GM18873 (cell line): ENCODE measurements at regions not wholly inside any gene's neighbourhood (a gene's known extent, or its start where the extent isn't known, plus 50 kb on each side); places are given as distances from the start of the nearest gene placed in this dataset.

Source experiments
- ATAC-seq: cut with Tn5 transposase; IDR thresholded peaks from one replicate; pipeline ENCODE4 v1.9.1; 2021; ENCODE audit warnings: mild to moderate bottlenecking, moderate library complexity, moderate number of reproducible peaks; ENCODE audit not compliant: unreplicated experiment, low FRiP score

DNA sequence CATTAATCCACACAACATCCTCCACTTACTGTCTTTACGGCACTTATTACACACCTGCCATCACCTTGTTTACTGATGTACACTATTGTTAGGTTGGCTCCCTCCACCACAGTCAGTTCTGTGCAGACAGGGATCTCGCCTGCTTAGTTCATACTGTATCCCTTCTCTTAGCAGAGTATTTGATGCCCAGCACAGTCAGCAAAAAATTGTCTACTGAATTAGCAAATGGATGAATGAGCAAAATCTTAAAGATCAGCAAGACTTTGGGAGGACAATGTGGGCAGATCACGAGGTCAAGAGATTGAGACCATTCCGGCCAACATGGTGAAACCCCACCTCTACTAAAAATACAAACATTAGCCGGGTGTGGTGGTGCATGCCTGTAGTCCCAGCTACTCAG is 109.8 kb upstream of the ATXN1 start:
- no peak for ATAC-seq

DNA sequence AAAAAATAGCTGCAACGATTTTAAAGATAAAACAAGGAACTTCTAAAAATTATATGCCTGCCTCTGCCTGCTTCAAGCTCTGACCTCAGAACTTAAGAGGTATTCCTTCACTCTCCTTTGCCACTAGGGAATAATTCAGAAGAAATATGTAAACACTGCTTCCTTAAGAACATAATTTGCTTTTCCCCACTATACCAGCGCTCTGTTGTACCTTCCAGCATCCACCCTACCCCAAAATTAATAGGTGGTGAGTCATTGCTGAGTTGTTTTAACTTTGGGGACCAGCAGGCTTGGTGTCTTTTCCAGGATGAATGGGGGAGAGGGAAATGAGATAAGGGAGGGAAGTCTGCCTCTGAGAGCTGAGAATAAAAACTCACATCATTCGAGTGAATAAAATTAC is 107.7 kb upstream of the ATXN1 start:
- no peak for ATAC-seq

DNA sequence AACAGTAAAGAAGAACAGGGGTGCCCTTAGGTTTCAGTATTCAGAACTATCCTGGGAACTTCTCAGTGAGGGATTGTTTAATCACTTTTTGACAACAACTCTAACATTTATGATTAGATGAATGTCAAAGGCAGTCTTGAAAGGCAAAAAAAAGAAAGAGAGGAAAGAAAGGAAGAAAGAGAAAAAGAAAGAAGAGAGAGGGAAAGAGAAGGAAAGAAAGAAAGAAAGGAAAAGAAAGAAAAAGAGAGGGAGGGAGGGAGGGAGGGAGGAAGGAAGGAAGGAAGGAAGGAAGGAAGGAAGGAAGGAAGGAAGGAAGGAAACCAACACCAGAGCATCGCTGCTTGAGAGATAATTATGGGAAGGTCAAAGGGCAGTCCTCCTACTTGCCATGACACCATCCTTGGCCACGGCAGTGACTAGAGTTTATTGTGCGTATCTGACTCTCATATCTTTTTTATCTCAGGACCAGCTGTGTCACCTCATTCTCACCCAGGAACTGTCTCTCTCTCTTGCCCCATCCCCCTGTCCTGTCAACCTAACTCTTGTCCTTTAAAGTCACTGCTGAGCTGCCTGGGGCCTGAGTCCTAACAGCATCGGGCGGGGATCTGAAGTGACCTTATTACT is 96.8 kb upstream of the ATXN1 start:
- ATAC-seq, result no peak

DNA sequence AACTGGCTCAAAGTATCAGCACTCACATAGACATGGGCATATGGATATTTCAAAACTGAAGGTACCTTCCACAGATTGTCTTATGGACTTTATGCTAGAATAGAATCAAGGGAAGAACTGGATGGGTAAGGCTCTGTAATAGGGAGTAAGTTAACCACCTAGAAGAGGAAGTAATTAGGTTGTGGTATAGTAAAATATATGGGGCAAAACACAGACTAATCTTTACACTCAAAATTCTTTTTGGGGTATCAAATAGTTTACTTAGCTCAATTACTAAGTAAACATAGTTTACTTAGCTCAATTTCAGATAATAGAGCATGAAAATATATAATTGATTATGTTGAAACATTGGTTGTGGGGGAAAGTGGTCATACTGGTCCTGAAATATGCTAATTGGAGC is 94.2 kb upstream of the ATXN1 start:
- ATAC-seq, result peak; percentile 20

DNA sequence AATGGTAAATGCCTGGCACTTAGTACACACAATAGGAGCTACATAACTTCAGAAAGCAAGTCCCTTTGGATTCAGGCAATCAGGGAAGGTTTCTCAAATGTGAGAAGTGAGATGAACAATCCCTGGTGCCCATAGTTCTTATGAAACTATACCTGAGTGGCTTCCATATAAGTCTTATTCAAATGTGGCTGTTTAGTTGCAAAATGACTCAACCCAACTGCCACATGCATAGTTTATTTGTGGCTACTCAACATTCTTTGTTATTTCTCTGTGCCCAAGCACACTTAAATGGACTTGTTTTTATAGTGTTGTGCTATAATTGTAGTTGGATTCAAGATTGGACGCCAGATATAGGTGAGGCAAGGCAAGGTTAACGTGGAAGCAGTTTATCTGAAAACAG is 93.7 kb upstream of the ATXN1 start:
- peak; percentile 65 for ATAC-seq

DNA sequence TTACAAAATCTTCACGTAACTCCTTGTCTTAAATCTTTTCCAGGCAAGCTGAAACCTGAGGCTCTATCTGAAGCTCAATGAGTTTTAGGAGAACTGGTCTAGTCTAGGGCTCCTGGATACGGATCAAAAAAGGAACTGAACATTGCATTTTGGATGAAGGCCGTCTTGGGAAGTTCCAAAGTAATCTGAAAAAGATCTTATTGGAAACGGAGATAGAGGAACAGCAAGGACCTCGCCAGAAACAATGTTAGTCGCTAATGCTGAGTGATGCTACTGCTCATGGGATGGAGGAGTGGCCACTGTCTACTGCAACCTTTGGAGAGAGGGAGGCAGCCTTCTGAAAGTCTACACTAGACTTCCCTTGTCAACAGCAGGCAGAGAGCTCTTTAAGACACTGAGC is 91.4 kb upstream of the ATXN1 start:
- ATAC-seq, result no peak

DNA sequence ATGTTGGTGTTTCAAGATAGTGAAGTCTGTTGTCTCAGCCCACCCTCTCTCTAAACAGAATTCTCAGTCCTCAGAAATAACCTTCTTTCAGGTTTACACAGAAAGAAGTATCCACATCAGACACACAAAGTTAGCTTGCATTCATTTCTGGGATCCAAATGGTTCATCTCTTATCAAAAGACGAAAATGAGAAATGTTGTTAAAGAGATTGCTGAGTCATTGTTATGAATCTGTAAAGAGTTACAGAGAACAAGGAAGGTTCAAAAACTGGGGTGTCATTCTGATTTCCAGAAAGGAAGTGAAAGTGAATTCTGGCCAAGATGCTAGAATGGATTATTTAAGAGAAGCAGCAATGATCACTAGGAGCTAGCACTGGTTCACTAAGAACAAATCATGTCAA is 90.5 kb upstream of the ATXN1 start:
- ATAC-seq, result no peak

DNA sequence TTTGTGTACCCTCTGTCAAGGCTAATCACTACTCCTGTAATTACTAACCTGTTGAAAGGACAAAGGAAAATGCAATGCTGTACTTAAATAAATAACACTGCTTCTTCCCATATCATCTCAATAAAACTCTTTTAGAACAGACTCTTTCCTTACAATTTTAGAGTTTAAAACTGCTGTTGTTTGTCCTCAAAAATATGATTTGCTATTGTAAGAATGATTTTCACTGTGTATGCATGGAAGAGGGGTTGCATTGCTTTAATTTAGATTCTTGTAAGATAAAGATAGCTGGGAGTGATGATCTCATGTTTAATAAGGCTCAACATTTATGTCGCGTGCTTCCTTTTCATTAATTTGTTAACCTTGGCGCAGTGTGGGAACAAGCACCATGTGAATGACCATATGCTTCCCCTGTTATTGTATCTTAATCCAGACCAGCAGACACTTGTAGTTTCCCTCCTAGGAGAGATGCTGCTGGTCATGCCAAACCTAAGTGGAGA is 89.8 kb upstream of the ATXN1 start:
- no peak for ATAC-seq

DNA sequence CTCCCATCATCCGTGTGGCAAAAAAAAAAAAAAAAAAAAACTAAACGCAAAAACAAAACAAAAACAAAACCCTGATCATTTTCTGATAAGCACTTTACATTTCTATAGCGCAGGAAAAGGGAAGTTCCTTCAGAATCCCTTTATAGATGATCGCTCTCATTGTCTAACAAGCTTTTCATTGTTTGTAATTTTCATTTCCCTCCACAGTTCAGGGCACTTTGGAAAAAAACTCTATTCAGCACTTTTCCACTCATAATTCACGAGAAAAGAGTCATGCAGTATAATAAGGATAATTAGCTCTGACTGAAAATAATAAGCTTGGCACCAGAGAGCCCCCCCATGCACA is 89.4 kb upstream of the ATXN1 start:
- ATAC-seq, result no peak

DNA sequence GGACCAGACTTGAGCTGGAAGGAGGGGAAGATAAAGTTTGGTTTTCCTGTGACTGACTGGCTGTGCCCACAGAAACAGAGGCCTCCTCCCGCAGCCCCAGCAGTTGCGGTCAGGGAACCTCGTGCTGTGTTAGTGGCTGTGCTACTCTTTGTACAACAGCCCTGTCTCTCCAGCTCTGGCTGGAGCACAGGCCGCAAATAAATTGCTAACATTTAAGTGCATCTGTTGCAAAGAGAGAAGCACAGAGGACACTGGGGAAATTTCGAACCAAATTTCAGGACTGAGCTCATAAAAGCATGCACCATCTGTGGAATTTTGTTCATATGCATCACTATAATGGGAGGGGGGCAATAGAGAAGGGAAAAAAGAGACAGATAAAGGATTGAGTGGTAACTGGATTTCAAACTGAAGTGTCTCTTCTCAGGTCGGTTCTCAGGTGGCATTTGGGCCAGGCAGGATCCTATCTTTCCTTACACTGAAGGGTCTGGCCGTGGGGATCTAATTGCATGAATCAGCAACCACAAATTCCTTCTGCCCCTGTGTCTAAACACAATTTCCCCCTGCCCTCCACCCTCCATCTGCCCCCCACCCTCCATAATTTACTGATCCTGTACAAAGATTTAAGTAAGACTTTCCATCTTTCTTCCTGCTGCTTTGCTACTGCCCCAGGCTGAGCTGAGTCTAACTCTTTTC is 88.9 kb upstream of the ATXN1 start:
- no peak for ATAC-seq

DNA sequence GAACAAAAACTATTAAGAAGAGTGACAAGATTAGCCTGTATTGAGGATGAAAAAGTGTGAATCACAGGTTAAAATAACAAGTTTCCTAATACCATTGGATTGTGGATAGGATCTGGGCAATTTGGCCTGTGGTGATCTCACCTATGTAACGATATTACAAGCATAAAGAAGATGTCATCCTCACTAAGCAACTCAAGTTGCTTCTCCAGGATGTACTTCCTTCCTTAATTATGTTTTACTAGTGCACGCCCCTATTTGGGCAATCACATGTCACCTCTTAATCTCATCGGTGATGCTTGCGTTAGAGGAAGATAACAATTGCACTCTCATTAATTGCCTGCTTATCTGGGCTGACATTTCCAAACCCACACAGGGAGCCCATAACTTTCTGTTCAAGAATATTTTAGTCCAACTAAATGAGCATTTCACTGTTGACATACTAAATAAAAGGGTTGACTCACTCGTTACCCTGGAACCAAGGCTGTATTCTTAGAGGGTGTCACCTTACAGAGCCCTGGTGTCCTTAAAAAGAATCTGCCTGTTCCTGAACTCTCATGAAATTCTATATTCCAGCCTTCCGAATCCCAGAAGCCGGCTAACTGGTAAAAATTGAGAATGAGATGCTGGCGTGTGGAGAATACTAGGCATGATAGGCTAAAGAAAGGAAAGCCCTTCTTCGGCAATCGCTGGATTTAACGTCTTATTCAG is 88.2 kb upstream of the ATXN1 start:
- no peak for ATAC-seq

DNA sequence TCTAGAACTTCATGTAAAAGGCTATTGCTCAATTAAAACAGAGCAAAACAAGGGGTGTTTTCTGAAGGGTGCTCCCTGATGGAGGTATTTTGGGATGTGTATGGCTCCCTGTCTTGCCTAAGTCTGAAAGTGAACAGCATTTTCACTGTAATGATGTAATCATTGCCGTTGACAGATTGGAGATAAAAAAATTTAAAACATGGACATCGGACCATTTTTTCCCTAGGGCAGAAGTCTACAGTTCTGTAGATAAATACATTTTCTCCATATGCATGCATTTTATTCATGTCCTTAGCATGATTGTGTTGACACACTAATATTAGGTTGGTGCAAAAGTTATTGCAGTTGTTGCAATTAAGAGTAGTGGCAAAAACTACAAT is 85.1 kb upstream of the ATXN1 start:
- no peak for ATAC-seq

DNA sequence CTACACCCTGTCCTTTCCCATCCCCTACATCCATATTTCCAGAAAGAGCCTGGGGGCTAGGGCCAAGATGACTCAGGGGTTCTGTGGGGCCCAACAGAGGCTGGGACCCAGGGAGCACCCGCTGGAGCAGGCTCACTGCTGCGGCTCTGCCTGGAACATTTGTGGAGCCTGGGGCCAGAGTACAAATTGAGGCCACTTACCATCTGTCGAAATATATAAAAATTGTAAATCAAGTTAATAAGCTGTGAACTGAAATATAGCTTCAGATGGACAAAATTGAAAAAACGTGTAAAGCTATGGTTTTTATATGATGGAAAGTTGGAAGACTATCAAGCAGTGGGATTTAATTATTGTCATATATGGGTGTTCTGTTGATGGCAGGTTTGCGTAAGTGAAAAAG is 82.9 kb upstream of the ATXN1 start:
- no peak for ATAC-seq

DNA sequence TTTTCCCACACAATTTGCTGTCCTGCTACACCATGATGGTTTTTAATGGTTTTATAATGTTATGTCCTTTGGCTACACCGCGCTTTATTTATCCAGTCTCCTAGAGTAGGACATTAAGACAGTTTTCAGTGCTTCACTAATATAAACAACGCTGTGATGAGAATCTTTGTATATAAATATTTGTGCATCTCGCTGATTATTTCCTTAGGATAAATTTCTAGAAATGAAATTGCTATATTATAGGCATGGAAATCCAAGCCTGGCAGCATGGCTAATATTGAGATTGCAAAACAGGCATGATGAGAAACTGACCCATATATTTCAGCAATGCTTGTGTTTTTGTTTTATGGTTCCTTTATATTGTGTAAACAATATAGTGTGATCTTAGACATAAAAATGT is 81.4 kb upstream of the ATXN1 start:
- ATAC-seq, result no peak

DNA sequence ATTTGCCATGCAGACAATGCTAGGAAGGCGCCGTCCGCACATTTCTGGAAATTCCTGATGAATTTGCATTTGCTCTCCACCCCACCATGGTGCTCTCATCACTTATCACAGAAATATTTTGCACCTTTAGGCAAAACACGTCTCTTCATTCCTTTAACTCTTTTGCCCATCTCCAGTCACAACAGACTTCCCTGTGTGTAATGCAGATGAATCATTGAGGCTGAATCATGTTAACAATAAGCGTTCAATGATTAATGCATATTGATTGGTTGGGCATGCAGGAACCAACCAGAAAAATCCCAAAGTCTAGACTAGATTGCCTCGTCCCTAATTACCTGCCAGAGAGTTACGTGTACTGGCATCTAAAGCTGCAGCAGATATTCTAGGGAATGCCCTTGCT is 80.0 kb upstream of the ATXN1 start:
- ATAC-seq, result no peak

DNA sequence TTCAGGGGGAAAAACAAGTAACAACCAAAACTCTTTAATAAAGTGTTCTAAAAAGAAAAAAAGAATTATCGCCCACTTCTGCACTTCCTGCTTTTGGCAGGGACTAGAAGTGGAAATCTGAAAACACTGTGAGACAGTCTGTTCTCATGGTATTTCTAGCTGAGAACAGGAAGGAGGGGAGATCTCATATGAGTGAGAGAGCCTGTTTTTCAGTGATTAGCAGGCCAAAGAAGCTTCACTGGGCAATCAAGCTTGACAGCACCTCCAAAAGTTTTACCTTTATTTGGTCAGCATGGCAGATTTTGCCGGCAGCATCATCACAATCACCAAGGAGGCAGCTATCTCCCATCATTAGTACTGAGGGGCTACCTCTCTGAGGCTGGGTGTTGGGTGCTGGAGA is 79.5 kb upstream of the ATXN1 start:
- no peak for ATAC-seq

DNA sequence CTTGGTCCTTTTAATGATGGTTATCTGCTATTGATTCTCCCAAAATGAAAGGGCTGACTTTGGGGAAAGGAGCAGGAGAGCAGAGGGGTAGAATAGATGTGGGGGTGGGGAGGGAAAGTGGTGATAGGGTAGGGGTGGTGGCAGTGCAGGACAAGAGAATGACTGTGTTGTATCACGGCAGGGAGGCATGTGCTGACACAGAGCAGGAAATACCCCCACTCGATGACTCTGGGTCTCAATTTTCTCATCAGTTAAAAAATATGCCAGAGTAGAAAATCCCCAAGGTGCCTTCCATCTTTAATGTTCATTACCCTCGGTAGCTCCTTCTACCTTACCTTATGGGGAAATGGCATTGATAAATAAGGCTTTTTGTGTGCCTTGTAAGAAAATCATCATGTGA is 79.0 kb upstream of the ATXN1 start:
- no peak for ATAC-seq

DNA sequence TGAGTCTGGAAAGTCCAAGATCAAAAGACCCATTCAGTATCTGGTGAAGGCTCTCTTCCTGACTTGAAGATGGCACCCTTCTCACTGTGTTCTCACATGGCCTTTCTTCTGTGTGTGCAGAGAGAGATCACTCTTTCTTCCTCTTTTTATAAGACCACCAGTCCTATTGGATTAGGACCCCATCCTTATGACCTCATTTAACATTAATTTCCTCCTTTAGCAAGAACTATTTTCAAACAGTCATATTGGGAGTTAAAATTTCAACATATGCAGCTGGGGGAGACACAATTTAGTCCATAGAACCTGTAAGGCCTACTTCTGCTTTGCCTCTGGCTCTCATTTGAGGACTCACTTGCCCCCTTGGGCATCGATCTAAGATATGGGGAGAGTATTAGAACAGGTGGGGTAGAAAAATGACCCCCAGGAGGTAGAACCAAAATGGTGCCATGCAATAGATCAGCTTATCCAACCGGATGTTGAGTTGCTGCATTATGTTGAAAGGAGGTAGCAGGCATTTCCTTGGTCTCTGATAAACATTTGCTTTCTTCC is 78.4 kb upstream of the ATXN1 start:
- ATAC-seq, result no peak

DNA sequence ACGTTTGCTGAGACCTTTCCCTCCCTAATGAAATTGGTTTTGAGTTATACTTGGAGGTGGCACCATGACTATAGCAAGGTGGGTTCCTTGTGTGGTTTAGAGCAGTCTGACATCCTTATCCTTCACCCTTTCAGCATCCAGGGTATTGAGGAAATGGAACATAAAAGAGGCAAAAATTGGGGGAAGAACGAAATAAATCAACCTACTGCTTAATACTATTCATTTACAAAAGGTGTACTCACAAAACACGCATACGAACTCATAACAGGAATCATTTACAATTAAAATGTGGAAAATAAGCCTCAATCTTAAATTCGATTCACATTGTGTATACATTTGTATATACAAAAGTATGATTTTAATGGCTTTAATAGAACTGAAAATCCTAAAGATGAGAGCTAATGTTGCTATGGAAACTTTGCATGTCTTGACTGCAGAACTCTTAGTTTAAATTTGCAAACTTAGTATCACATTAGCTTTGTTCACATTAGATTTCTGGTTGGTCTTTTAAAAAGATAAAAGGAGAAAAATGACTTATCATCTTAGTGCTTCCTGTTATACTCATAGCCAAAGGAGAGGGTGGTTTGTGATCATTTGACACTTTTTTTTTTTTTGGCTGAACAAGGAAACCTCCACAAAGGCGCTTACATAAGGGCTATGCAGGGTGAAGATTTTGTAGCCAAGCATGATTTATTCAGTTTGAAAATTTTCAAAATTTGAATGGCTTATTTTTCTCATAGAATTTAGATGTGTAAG is 76.1 kb upstream of the ATXN1 start:
- no peak for ATAC-seq

DNA sequence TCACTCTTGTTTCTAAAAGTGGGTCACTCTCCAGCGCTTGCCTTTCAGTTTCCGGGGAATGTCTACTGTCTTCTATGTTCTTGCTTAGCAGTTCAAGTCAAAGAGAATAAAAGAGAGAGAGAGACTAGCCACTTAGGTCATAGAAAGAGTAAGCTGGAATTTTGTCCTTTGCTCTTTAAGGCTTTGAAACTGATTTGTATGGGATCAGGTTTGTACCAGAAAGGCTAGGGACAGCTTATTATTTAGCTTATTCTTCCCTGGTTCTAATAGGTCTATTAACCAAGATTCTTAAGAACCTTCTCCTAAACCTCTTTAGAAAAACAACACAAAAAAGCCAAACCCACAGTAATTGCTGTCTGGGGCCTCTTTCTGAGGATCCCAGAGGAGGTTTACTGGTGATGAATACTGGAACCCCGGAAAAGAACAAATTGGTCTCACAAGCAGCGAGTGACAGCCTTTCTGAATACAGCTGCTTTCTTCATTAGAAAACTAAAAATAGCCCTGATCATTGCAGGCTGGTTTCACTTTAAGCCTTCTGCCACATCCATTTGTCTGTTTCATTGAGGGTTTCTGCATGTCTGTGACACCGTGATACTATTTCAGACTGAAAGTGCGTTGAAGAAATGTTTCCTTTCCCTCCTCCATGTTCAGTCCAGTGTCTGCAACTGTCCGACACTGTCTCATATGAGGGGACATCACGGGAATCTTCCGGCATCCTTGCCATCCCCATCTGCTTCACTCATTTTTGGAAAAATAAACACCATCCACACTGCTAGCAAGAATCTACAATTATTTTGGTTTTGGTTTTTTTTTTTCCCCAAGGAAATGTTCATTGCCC is 75.1 kb upstream of the ATXN1 start:
- no peak for ATAC-seq
